ENCODE measurements at regions not wholly inside any gene's neighbourhood (a gene's known extent, or its start where the extent isn't known, plus 50 kb on each side); places are given as distances from the start of the nearest gene placed in this dataset.
"Not testable (repeated sequence)": the region's sequence is repeated elsewhere in the genome, so short reads cannot be mapped to it uniquely, and the experiment has no call there.

DNA sequence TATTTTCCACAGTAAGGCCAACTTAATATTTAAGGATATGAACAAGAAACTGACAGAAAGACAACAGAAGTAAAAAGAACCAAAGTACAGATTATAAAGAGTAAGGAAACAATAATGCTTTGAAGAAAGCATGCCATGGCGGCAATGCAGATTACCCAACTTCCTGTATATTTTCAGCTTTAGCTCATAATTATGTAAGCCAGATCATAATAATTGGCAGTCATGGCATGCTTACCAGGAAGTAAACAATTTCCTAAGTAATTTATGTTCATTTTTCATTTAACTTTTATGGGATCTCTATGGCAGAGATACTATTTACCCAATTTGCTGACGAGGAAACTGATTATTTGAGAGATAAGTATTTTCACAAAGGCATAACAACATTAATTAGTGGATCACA, 988.7 kb downstream of the HACE1 start:
- no peak for DNase-seq

DNA sequence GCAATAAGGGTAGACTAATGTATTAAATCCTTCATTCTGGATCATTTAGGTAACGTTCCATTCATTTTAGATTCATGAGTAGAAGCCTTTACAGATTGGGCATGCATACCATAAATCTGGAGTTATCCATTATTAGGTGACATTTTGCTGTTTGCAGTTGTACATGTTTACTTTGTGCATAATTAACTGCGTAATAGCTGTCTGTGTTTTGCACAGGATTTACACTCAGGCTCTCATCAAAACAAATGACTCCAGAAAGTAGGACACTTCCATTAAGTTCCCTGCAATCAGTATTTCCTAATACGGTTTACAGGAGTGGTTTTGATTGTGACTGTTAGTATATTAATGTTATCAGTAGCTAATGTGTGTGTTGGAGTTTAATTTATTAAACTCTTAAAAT, 997.4 kb downstream of the HACE1 start:
- no peak for DNase-seq

DNA sequence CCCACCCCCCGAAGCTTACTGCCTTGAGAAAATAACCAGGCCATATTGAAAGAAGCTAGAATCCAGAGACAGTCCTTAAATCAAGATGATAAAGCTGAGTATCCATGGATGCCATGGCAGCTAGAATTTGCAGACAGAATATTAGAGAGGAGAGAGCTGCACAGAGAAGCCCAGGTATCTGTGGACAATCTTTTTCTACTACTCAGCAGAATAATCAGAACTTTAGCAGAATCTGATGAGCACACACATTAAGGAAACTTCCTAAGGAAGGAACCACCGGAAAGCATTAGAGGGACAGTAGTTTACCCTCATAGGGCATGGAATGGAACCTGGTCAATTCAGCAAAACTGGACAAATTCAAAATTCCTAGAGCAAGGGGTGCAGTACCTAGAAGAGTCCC, 1001.7 kb downstream of the HACE1 start:
- no peak for DNase-seq

DNA sequence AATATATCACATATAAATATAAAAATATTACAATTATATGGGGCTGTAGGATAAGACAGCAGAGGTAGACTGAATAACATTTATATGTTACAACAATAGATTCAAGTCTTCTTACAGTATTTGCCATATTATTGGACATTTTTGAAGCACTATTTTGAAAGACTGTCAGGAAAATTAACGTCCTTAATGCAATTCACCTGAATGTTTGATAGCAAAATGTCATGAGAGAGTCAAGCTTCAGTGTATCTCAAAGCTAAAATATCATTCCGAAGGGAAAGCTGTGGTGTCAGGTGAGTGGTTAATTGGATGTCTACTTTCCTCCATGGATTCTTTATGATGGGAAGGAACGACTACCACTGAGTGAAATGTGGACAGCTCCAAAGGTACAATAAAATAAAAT, 1004.0 kb downstream of the HACE1 start:
- no peak for DNase-seq

DNA sequence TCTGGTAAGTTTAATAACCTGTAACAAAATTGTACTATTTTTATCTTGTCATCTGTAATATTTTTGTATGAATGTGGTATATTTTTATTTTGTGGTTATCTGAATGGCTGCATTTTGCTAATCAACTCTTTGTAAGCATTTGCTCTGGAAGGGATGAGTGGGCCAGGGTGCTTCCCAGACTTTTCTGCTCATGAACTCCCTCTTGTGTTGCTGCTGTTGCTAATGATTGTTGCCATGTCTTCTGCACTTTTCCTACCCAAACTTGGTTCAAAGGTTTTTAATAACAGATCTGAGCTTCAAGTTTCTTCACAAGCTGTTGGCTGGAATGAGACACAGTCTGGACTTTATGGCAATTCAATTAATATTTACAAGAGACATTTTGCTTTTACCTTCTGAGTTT, 1005.7 kb downstream of the HACE1 start:
- DNase-seq = no peak

DNA sequence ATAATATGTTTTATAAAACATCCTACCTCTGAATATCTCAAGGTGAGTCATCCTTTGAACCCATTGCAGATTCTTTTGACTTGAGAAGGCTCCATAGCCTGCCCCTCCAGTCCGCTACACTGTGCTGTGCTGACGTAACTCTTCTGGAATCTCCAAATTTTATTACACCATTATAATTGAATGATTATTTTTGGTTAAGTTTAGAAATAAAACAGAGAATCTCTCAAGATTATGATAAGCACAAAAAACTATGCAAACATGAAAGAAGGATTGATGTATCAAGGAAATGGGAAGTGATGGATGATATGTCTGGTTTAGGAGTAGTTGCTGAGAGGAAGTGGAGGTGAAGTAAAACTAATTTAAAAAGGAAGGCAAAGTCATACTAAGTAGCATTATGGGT, 1021.3 kb downstream of the HACE1 start:
- DNase-seq = no peak

DNA sequence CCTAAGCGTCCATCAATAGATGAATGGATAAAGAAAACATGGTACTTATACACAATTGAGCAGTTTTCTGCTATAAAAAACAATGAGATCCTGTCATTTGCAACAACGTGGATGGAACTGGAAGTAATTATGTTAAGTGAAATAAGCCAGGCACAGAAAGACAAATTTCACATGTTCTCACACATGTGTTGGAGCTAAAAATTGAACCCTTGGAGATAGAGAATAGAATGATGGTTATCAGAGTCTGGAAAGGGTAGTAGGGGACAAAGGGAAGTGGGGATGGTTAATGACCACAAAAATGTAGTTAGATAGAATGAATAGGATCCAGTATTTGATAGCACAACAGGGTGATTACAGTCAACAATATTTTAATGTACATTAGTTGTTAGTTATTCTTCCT, 1033.5 kb downstream of the HACE1 start:
- no peak for DNase-seq

DNA sequence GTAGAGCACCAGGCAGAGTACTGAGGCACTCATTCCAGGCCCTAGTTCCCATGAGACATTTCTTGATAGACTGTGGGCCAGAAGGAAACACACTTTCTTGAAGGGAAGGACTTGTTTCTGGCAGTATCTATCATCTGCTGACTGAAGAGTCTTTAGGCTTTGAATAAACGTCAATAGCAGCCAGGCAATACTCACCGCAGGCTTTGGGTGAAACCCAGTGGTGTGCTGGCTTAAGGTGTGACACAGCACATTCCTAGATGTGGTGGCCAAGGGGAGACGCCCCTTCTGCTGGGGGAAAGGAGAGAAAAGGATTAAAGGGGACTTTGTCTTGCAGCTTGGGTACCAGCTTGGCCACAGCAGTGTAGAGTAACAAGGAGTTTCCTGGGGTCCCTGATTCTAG, 1039.6 kb downstream of the HACE1 start:
- no peak for DNase-seq

DNA sequence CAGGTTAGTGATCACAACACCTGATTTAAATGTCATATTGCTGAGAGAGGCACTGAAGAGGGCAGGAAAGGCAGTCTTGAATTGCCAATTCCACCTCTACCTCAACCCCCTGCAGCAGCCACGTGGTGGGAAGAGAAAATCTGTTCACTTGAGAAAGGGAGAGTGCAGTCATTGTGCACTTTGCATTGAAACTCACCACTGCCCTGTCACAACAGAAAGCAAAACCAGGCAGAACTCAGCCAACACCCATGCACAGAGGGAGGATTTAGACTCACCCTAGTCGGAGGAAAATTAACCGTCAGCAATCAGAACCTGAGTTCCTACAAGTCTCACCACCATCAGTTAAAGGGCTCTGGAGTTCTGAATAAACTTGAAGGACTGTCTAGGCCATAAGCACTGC, 1040.2 kb downstream of the HACE1 start:
- DNase-seq = no peak

DNA sequence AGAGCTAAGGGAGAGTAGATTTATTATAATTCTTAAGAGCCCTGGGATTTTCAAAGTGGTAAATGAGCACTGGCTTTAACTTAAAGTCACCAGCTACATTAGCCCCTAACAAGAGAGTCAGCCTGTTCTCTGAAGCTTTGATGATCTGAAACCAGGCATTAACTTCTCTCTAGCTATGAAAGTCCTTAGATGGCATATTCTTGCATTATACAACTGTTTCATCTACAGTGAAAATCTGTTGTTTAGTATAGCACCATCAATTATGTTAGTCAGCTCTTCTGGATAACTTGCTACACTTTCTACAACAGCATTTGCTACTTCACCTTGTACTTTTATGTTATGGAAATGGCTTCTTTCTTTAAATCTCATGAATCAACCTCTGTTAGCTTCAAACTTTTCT, 1046.7 kb downstream of the HACE1 start:
- no peak for DNase-seq

DNA sequence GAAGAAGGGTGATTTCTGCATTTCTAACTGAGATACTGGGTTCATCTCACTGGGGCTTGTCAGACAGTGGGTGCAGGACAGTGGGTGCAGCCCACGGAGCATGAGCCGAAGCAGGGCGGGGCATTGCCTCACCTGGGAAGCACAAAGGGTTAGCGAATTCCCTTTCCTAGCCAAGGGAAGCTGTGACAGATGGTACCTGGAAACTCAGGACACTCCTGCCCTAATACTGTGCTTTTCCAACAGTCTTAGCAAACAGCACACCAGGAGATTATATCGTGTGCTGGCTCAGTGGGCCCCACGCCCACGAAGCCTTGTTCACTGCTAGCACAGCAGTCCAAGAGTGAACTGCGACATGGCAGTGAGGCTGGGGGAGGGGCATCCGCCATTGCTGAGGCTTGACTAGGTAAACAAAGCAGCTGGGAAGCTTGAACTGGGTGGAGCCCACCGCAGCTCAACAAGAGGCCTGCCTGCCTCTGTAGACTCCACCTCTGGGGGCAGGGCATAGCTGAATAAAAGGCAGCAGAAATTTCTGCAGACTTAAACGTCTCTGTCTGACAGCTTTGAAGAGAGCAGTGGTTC, 1057.7 kb downstream of the HACE1 start:
- not testable (repeated sequence) for DNase-seq

DNA sequence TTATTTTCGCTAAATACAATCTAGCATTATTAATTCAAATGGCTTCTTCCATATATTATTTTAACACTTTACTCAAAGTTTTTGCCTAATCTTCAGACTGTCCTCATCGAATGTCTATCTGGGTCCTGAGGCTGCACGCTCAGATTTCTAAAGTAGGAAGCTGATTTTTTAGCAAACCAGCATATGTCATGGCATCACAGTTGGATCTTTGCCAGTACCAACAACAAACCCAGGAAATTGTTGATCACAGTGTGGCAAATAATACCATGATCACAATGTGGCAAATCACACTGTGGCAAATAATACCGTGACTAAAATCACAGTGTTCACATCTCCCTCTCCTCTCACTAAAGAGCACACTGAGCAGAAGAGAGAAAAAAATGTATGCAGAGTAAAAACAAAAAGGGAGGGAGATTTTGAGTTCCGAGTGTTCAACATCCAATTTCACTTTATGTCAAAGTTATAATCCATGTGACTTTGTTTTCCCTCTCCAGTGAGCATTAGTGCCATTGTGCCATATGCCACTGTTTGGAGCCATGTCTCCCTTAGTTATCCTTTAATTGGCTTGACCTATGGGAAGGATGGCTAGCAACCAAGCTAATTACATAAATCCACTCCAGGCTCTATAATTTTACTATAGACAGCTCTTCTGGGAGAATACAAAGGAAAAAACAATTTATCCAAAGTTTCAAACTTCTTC, 1059.6 kb downstream of the HACE1 start:
- no peak for DNase-seq

DNA sequence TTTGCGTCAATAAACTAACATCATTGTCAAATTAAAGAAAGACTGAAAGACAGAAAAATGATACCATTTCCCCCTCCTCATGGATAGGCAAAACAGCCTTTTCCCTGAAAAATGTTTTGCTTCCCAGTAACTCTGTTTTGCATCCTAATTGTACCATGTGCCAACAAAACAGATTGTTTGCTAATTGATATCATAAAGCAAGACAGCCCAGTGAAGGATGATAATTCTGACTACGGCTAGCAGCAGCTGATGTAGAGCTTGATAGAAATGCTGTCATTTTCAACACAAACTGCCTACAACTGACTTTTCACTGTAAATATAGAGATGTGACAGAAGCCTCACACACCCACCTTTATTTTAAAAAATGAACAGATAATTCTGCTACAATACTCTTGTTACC, 1061.6 kb downstream of the HACE1 start:
- DNase-seq = no peak

DNA sequence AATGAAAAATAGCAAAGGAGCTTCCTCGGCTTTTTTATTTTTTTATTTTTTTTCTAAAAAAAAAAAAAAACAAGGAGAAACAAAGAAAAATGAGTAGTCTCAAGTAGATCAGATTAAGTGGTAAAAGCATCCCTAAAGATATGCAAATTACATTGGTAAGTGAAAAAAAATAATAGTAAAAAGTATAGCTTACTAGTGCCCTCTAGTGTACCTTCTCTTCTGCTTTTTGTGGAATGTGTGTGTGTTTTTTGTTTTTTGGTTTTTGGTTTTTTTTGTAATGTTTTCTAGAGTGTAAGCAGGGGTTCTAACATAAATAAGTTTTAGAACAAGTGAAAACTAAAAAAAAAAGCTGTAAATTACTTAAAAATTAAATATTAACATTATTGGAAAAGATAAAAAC, 1062.0 kb downstream of the HACE1 start:
- DNase-seq = no peak

DNA sequence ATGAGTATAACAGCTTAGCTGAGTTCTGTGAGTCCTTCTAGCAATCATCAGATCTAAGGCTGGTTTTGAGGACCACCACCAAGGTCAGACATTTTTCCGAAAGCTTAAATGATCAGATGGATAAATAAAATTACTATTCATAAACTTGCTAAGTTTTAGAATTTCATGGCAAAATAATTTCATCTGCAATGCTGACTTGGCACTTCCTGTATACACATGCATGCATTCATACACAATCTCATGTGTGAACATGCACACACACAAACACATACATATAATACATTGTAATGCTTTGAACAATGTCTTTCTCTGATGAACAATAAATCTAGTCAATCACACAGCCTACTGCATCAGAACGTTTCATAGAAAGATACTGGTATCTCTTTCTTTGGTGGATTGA, 1068.3 kb downstream of the HACE1 start:
- no peak for DNase-seq

DNA sequence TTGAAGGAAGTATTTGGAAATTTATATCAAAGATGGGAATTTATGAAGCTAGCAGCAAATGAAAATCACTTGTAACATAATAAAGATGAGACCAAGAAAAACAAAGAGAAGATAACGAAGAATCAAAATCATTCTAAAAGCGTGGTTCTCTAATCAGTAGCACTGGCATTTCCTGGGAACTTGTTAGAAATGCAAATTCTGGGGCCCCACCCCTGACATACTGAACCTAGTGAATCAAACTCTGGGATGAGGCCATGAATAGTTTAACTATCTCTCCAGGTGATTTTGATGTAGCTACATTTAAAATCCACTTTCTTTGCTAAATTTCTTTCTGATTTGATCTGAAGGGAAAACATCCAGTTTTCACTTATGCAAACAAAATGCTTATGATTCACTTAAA, 1075.6 kb downstream of the HACE1 start:
- no peak for DNase-seq

DNA sequence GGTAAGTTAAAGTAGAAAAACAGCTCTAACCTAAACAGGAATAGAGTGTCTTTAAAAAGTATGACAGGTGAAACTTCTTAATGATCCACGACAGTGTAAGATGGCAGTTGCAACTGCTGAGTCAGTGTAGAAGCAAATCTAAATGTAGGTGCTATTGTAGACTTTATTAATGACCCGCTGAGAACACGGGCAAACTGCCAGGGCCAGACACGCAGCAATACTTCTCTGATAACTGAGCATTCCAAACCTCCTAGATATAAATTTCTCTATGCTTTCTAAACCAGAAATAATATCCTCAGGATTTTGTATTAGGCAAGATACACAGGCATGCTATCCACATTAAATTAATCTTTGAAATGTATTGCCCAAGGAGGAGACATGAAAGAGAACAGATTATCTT, 1076.4 kb downstream of the HACE1 start:
- no peak for DNase-seq

DNA sequence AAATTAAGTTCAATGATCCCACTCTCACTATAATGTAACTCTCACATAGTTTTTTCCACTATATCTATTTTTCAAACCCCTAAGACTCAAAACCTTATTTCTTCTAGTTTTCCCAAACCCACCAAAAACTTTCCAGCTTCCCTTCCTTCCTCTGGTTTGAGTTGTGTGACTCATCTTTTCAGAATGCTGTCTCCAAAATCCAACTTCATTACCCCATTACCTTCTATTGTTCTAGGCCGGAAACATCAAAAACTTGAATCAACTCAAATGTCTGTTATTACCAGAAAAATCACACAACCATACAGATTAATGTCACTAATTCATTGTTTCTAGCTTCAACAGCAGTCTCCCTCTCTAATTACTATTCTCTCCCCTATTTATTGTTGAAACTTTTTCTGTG, 1090.3 kb downstream of the HACE1 start:
- no peak for DNase-seq

DNA sequence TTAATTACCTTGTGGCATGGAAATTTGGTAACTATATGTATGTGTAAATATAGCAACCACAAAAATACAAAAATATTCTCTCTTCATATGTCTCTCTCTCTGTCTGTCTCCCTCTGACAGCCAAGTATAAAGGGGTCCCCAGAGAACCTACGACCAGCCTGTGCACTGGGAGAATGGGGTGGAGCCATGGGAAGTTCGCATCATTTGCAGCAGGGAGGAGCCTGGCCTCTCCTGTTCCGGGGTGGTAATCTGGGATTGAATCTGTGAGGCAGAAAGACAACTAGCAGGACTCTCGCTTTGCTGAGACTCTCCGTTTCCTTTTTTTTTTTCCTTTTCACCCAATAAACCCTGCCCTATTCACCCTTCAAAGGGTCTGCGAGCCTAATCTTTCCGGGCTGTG, 1109.1 kb downstream of the HACE1 start:
- DNase-seq = no peak

DNA sequence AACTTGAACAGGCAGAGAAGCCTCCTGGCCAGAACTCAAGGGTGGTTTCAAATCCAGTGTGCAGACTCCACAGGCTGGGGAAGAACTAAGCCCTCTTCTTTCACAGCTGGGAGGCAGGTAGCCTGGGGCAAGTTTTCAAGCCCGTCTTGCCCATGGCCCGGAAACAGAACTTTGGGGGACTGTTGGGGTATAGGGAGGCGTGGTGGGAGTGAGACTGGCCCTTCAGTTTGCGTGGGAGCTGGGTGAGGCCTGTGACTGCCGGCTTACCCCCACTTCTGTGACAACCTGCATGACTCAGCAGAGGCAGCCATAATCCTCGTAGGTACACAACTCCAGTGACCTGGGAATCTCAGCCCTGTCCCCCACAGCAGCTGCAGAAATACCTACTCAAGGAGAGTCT, 1125.7 kb downstream of the HACE1 start:
- DNase-seq = no peak

DNA sequence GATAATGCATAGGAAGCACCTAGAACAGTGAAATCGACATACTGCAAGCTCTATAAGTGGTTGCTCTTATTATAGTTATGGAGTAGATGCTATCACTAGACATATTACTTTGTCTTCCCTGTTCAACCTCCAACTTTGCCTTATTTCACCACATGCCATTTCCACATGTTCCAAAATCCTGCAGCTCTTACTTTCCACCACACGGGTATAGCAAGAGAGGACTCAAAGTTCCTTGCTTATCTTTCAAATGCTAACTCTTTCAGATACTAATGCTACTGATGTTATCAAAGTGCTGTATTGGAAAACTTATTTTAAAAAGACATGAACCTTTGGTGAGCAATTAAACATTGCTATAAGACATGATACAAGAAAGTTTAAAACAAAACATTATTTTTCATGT, 1130.1 kb downstream of the HACE1 start:
- DNase-seq = no peak

DNA sequence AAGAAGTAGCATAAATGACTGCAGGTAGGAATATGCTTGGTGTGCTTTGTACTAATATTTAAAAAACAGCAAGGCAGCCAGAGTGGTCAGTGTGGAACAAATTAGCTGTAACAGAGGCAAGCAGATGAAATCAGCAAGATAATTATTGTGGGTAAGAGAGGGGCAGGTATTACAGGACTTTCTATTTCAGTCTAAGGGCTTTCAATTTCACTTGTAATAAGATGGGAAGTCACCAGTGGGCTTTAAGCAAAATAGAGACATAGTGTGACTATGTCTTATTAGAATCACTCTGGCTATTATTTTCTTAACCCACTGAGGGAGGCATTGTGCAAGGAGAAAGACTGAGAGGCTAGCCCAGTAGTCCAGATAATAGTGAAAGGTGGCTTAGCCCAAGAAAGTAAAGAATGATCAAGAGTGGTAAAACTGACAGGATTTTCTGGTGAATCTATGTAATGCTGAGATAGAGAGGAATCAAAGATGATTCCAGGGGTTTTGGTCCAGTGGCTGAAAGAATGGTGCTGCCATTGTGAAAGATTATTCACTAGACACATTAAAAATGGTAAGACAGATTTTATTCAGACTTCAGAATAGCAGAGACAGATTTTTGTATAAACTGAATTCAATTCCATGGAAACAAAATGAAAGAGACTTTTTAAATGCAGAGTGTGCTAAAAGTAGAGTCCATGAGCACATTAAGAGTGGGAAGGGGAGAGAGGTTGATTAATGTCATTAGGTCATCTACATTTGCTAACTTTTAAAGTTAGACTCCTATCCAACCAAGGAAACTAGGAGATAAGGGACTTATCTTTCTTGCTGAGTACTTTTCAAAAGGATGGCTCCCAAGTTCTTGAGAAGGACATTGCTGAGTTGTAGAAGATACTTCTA, 1136.0 kb downstream of the HACE1 start:
- no peak for DNase-seq

DNA sequence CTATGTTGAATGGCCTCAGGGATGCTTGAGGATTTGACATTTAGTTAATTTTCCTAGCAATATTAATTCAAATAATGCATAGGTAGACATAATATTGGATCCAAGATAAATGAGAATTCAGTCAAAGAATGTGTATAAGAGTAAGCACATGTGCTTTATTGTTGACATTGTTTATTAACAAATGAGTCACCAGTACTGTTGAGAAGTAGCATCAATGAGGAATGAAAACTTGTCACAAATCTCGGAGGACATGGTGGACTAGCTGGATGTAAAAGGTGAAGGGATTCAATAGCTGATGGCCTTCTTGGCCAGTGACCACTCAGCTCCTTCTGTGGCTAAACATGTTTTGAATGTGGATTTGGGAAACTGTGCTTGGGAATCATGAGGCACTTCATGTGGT, 1137.0 kb downstream of the HACE1 start:
- no peak for DNase-seq

DNA sequence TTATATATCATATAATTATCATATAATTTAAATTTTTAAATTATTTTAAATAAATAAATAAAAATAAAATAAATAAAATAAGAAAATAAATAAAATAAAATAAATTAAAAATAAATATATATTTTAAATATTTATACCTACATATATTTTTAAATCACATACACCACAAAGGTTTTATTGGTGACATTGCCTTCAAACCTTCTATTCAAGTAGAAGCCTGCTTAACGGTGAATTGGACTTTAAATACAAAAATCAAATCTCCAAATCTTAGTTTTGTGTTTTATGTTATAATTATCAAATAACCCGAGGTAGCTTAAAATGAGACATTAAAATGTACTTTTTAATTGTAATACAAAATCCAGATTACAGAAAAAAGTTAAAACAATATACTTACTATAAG, 1137.8 kb downstream of the HACE1 start:
- DNase-seq = no peak

Data from amniotic stem cell (primary cell).